Bronchial epithelial cell (primary cell): ENCODE measurements at regions not wholly inside any gene's neighbourhood (a gene's known extent, or its start where the extent isn't known, plus 50 kb on each side); places are given as distances from the start of the nearest gene placed in this dataset.

Experiments used
- DNase-seq: peaks from one replicate; pipeline ENCODE4 v3.0.0-alpha.2; 2010; ENCODE audit warnings: low read depth
- FAIRE-seq: peaks from 2 replicates; lab custom pipeline; 2011; peaks lifted over from hg19 to GRCh38; lab: Jason Lieb, UNC
- H3K27me3 ChIP-seq: 2 replicates; pipeline ENCODE4 v1.5.1; 2011; ENCODE audit warnings: low read length; ENCODE audit not compliant: control insufficient read depth, insufficient read depth
- H3K36me3 ChIP-seq: 2 replicates; pipeline ENCODE4 v1.5.1; 2011; ENCODE audit warnings: low read length; ENCODE audit not compliant: control insufficient read depth, insufficient read depth
- H3K4me3 ChIP-seq: 2 replicates; pipeline ENCODE4 v1.5.1; 2011; ENCODE audit warnings: mild to moderate bottlenecking, low read depth, low read length, control low read depth
- TF ChIP-seq, protein P1 (sequence below): IDR thresholded peaks from 2 replicates; pipeline ENCODE4 v1.5.1; 2011; ENCODE audit warnings: mild to moderate bottlenecking, moderate library complexity, low read length, control low read depth, inconsistent platforms; ENCODE audit not compliant: insufficient read depth, severe bottlenecking

DNA sequence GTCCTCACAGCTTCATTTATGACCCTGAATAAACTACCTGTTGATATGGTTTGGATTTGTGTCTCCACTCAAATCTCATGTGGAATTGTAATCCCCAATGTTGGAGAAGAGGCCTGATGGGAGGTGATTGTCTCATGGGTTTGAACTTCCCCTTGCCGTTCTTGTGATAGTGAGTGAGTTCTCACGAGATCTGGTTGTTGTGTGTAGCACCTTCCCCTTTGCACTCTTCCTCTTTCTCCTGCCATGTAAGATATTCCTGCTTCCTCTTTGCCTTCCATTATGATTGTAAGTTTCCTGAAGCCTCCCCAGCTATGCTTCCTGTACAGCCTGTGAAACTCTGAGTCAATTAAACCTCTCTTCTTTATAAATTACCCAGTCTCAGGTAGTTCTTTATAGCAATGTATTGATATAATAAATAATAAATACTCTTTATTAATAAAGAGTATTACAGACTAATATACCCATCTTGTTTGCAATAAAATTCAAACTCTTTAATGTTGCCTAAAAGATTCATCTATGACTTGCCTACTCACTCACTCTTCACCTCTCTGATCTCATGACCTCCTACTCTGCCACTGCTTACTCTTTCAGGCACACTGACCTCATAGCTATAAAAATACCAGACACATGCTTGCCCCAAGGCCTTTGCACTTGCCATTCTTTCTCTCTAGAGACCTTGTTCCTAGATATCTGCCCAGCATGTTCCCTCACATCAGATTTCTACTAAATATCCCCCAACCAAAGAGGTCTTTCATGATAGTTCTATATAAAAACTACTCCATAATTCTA is 256.4 kb upstream of the MARCKS start:
- no peaks in the 10 kb centered on the region for H3K36me3 ChIP-seq
- DNase-seq (no peak), FAIRE-seq (no peak)
- H3K27me3 ChIP-seq, result no peaks in the 10 kb centered on the region
- no peak overlapping the region for H3K4me3 ChIP-seq
- TF ChIP-seq, protein P1, sequence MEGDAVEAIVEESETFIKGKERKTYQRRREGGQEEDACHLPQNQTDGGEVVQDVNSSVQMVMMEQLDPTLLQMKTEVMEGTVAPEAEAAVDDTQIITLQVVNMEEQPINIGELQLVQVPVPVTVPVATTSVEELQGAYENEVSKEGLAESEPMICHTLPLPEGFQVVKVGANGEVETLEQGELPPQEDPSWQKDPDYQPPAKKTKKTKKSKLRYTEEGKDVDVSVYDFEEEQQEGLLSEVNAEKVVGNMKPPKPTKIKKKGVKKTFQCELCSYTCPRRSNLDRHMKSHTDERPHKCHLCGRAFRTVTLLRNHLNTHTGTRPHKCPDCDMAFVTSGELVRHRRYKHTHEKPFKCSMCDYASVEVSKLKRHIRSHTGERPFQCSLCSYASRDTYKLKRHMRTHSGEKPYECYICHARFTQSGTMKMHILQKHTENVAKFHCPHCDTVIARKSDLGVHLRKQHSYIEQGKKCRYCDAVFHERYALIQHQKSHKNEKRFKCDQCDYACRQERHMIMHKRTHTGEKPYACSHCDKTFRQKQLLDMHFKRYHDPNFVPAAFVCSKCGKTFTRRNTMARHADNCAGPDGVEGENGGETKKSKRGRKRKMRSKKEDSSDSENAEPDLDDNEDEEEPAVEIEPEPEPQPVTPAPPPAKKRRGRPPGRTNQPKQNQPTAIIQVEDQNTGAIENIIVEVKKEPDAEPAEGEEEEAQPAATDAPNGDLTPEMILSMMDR, result no peak

DNA sequence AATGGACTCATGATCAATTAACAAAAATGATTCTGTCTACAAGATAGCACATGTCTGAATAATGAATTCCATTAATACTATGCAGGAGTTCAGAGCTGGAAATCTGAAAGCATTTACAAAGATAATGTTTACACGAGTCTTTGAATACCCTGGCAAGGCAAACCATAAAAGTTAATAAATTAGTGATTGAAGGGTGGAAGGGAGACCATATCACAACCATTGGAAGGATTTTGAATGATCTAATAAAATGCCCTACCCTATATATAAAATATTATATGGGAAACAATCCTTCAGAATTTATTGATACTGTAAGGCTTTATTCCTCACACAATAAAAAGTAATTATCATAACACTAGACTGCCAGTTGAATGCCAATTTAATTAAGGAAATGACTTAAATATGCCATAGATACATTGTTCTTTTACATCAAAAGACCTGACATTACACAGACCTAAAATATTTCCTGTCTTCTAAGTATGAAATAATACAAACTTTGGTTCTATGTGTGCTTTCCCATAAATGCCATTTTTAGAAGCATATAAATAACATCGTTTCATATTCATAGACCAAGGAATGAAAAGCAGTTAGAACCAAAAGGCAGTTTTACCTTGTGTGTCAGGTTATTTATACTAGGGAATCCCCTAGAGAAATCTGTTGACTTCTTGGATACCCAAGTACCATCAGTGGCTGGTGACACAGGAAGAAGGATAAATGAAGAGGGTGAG is 249.2 kb upstream of the MARCKS start:
- TF ChIP-seq, protein P1, result no peak
- H3K4me3 ChIP-seq, result no peak overlapping the region
- DNase-seq, result no peak
- H3K36me3 ChIP-seq, result no peaks in the 10 kb centered on the region
- no peak for FAIRE-seq
- no peaks in the 10 kb centered on the region for H3K27me3 ChIP-seq

DNA sequence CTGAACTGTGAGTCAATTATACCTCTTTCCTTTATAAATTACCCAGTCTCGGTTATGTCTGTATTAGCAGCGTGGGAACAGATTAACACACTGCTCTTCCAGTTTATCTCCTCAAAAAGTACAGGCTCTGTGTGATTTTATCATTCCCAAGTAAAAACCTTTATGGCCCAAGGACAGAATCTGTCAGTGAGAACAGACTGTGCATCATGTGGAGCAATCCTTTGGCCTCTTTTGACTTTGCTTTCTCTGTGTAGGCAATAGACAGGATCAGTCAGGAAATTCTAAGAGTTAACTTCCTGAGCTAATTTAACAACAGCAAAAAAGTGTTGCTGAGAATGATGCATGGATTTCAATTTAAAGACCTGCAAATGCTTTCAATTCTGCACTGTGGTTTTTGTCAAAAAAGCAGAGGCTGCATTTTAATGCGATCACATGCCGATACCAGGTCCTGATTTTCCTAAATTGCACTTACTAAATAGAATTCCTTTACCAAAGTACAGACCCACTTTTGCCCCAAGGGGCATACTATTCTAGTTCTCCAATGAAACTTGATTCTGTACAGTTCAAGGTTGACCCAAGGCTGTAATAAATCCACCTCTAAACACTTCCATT is 246.7 kb upstream of the MARCKS start:
- no peak for DNase-seq
- TF ChIP-seq, protein P1, result no peak
- FAIRE-seq, result no peak
- Histone ChIP-seq H3K36me3 (no peaks in the 10 kb centered on the region), H3K27me3 (no peaks in the 10 kb centered on the region), H3K4me3 (no peak overlapping the region)

DNA sequence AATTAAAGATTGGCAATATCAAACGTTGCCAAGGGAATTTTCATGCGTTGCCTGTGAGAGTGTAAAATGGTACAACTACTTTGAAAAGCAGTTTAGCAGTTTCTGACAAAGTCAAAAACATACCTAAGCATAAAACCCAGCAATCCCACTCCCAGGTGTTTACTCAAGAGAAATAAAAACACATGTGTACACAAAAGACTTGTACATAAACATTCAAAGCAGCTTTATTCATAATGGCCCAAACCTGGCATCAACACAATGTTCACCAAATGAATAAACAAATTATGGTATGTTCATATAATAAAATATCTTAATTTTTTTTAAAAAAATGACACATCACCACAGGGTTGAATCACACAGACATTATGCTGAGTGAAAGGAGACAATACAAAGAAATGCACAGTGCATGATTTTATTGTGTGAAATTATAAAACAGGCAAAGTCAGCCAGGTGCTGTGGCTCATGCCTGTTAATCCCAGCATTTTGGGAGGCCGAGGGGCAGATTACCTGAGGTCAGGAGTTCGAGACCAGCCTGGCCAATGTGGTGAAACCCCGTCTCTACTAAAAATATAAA is 240.4 kb upstream of the MARCKS start:
- DNase-seq, result no peak
- no peak for FAIRE-seq
- no peak overlapping the region for H3K4me3 ChIP-seq
- TF ChIP-seq, protein P1, result no peak
- H3K36me3 ChIP-seq, result no peaks in the 10 kb centered on the region
- no peaks in the 10 kb centered on the region for H3K27me3 ChIP-seq

DNA sequence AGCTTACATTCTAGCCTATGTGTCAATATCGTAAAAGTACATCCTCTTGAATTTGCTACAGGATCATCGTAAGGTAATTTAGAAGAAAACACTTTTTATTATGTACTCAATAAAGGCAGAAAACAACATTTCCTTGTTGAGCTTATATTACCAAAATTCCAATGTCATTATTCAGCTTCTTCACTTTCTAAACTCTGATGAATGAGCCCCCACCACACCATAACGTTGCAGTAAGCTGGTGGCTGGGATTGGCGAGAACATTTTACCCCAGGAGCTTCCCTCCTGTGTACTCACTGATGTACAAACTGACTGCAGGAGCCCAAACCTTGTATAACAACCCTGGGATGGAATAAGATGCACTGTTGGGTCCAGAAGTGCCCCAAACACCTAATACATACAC is 238.1 kb upstream of the MARCKS start:
- Histone ChIP-seq H3K36me3 (no peaks in the 10 kb centered on the region), H3K4me3 (no peak overlapping the region), H3K27me3 (no peaks in the 10 kb centered on the region)
- no peak for DNase-seq
- FAIRE-seq, result no peak
- TF ChIP-seq, protein P1, result no peak
